CD4-positive, alpha-beta memory T cell (primary cell): ENCODE measurements at regions not wholly inside any gene's neighbourhood (a gene's known extent, or its start where the extent isn't known, plus 50 kb on each side); places are given as distances from the start of the nearest gene placed in this dataset.

ENCODE experiments used
- CTCF ChIA-PET: fragments of 350-600 bp; sonication (Branson Sonifier 250); formaldehyde crosslinking; loops from one replicate; lab custom pipeline; 2021; ENCODE audit warnings: inconsistent platforms; ENCODE audit not compliant: partially characterized antibody; lab: Charles Lee
- POLR2A ChIA-PET: fragments of 350-600 bp; sonication (Branson Sonifier 250); formaldehyde crosslinking; loops from one replicate; lab custom pipeline; 2021; ENCODE audit not compliant: partially characterized antibody; lab: Charles Lee
- DNase-seq, 5 donors: peaks; one replicate each; pipeline versions ENCODE4 v3.0.0 to v3.0.0-alpha.2; 2020 to 2022; ENCODE audit warnings: mixed read lengths in 1 of 5
- H3K27ac ChIP-seq: one replicate; pipeline ENCODE4 v1.7.0; 2013; ENCODE audit warnings: low read depth, low read length
- H3K27me3 ChIP-seq: 2 replicates; pipeline ENCODE4 v1.7.0; 2013; ENCODE audit warnings: mild to moderate bottlenecking, low read length, moderate library complexity; ENCODE audit not compliant: insufficient read depth
- H3K36me3 ChIP-seq: 2 replicates; pipeline ENCODE4 v1.7.0; 2013; ENCODE audit warnings: mild to moderate bottlenecking, low read length, moderate library complexity; ENCODE audit not compliant: insufficient read depth
- H3K4me1 ChIP-seq: 2 replicates; pipeline ENCODE4 v1.7.0; 2013; ENCODE audit warnings: mild to moderate bottlenecking, low read length, moderate library complexity; ENCODE audit not compliant: insufficient read depth
- H3K4me3 ChIP-seq, 2 donors: one replicate each; pipeline ENCODE4 v1.7.0; 2013; ENCODE audit warnings: low read length in 2 of 2, mild to moderate bottlenecking in 1 of 2
- H3K9me3 ChIP-seq, 2 donors: one replicate each; pipeline ENCODE4 v1.7.0; 2013; ENCODE audit warnings: low read length in 2 of 2, control low read depth in 1 of 2; ENCODE audit not compliant: control insufficient read depth in 1 of 2
- H3K27ac Mint-ChIP-seq, 7 donors: one replicate each; pipeline ENCODE4 v1.8.0; 2020 to 2021; ENCODE audit warnings: mixed read lengths in 7 of 7, mild to moderate bottlenecking in 6 of 7, inconsistent platforms in 3 of 7, moderate library complexity in 3 of 7
- H3K27me3 Mint-ChIP-seq, 2 donors: one replicate each; pipeline ENCODE4 v1.8.0; 2020 to 2021; ENCODE audit warnings: mixed read lengths in 2 of 2
- H3K36me3 Mint-ChIP-seq, 2 donors: one replicate each; pipeline ENCODE4 v1.8.0; 2020 to 2021; ENCODE audit warnings: mixed read lengths in 2 of 2, inconsistent platforms in 1 of 2, mild to moderate bottlenecking in 1 of 2
- H3K4me1 Mint-ChIP-seq, 4 donors: one replicate each; pipeline ENCODE4 v1.8.0; 2020 to 2021; ENCODE audit warnings: mixed read lengths in 4 of 4, mild to moderate bottlenecking in 1 of 4
- H3K4me3 Mint-ChIP-seq, 8 donors: one replicate each; pipeline ENCODE4 v1.8.0; 2020 to 2021; ENCODE audit warnings: mixed read lengths in 8 of 8, mild to moderate bottlenecking in 7 of 8, moderate library complexity in 6 of 8, inconsistent platforms in 3 of 8
- H3K9me3 Mint-ChIP-seq, 8 donors: one replicate each; pipeline ENCODE4 v1.8.0; 2020 to 2021; ENCODE audit warnings: mixed read lengths in 8 of 8, mild to moderate bottlenecking in 5 of 8, inconsistent platforms in 3 of 8, moderate library complexity in 1 of 8
- intact Hi-C: fragments of 100-400 bp; cut with micrococcal nuclease; formaldehyde crosslinking; loops from one replicate; pipeline ENCODE4 v1.15.1; 2023

DNA sequence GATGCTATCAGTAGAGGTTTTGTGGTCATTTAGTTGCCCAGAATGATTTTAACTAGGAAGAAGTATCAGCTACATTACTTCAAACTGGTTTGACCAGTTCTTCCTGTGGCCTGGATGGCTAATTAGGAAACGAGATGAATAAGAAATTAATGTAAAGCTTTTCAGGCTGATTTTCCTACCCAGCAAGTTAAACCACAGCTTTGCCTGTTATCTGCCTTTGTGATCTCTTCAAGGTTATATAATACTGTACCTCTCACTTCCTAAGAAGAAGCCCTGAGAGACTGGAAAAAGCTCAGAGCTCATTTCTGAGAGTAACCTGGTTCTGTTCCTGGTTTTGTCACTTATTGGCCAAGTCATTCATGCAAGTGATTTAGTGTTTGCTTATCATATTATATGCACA, 782.2 kb upstream of the GOLIM4 start:
- Mint-ChIP-seq H3K9me3 (peaks cover 0 to 3% (median under 1%) of the 10 kb centered on the region in 8 donors), H3K4me1 (peaks cover 0 to 1% (median under 1%) of the 10 kb centered on the region in 4 donors), H3K36me3 (no peaks in the 10 kb centered on the region), H3K4me3 (no peak overlapping the region), H3K27me3 (no peaks in the 10 kb centered on the region), H3K27ac (no peak overlapping the region)
- POLR2A ChIA-PET = no interaction called here
- H3K9me3 ChIP-seq = no peaks in the 10 kb centered on the region
- CTCF ChIA-PET = no interaction called here
- H3K27ac ChIP-seq = no peak overlapping the region
- no peak overlapping the region for H3K4me3 ChIP-seq
- H3K36me3 ChIP-seq = no peaks in the 10 kb centered on the region
- no peaks in the 10 kb centered on the region for H3K4me1 ChIP-seq
- H3K27me3 ChIP-seq = no peaks in the 10 kb centered on the region
- no peak for DNase-seq
- intact Hi-C loops = no loop called here

DNA sequence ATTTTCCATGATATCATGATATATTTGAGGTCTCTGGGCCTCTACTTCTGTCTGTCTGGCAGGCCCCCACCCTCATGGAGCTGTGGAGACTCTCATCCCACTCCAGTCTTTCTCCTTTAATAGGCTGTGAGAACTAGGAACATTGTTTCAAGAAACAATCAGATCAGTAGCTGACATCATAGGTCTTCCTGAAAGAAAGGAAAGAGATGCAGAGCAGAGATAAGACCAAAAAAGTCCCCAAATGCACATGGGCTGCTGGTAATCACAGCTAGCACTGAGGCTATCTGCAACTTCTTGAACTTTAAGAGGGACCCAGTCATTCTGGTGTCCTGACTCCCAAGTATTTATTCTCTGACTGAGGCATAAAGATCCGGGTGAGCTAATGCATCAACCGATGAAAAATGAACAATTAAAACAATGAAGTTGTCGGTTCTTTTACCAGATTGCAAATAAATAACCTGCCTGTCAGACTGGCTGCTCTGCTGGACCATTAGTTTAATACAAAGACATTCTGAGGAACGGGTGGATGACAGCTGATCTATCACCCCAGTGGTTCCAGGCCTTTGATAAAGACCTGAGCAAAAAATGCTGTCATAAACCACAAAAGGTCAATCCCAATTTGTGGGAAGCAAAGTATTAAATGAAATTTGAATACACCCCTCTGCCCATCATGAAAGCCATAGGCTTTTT, 780.8 kb upstream of the GOLIM4 start:
- H3K9me3 Mint-ChIP-seq = peaks cover 0 to 3% (median under 1%) of the 10 kb centered on the region in 8 donors
- Histone ChIP-seq H3K4me1 (no peaks in the 10 kb centered on the region), H3K36me3 (no peaks in the 10 kb centered on the region), H3K9me3 (no peaks in the 10 kb centered on the region), H3K27me3 (no peaks in the 10 kb centered on the region), H3K4me3 (no peak overlapping the region), H3K27ac (no peak overlapping the region)
- no peaks in the 10 kb centered on the region for H3K36me3 Mint-ChIP-seq
- no peak for DNase-seq
- POLR2A ChIA-PET = no interaction called here
- no peak overlapping the region for H3K4me3 Mint-ChIP-seq
- no peak overlapping the region for H3K27ac Mint-ChIP-seq
- H3K27me3 Mint-ChIP-seq = no peaks in the 10 kb centered on the region
- peaks cover 0 to 1% (median under 1%) of the 10 kb centered on the region in 4 donors for H3K4me1 Mint-ChIP-seq
- intact Hi-C loops = no loop called here
- CTCF ChIA-PET = interaction anchor here (1.1 kb wide), 1 partner anchor 13 kb away, joined by 3 read pairs; no protein-coding TSS in a partner anchor

DNA sequence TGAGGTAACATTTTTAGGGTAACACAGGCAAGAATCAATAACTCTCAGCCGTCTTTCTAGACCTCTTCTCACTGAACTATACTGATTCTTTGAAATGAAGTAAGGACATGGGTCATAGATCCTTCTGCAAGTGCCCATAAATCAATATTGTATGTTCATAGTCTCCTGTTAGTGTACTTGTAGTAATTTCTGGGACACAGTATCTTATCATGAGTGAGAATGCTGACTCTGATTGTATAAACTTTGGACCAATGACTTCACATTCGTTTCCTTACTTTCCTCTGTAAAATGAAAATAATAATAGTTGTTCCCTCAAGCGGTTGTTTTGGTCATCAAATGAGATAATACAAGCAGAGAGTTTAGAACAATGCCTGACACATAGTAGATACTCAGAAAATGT, 777.1 kb upstream of the GOLIM4 start:
- H3K9me3 ChIP-seq = no peaks in the 10 kb centered on the region
- Mint-ChIP-seq H3K27me3 (no peaks in the 10 kb centered on the region), H3K4me3 (no peak overlapping the region), H3K9me3 (peaks cover 0 to 3% (median 0%) of the 10 kb centered on the region in 8 donors), H3K27ac (no peak overlapping the region), H3K36me3 (no peaks in the 10 kb centered on the region), H3K4me1 (no peaks in the 10 kb centered on the region)
- no peaks in the 10 kb centered on the region for H3K27me3 ChIP-seq
- ChIA-PET POLR2A (no interaction called here), CTCF (no interaction called here)
- H3K4me3 ChIP-seq = no peak overlapping the region
- H3K4me1 ChIP-seq = no peaks in the 10 kb centered on the region
- no peaks in the 10 kb centered on the region for H3K36me3 ChIP-seq
- H3K27ac ChIP-seq = no peak overlapping the region
- intact Hi-C loops = no loop called here
- no peak for DNase-seq

DNA sequence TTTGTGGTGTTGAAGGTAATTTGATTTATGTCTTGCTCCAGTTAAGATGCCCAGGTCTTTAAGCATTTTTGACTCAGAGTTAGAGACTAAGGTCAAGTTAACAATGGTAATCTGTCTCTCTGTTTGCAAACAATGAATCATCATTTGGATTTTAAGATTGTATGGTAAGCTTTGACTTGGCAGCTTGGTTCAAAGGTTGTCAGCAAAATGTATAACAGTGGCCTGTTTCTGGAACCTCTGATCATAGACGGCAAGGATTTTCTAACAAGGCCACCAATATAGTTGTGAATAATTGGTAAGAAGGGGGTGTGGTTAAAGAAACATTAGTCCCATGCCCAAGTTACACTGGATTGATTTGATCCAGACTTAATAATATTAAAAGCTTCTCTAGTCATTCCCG, 775.2 kb upstream of the GOLIM4 start:
- ChIA-PET CTCF (no interaction called here), POLR2A (no interaction called here)
- H3K36me3 ChIP-seq = no peaks in the 10 kb centered on the region
- no peaks in the 10 kb centered on the region for H3K36me3 Mint-ChIP-seq
- no peak overlapping the region for H3K27ac Mint-ChIP-seq
- H3K4me1 Mint-ChIP-seq = no peaks in the 10 kb centered on the region
- peaks cover 0 to 3% (median 0%) of the 10 kb centered on the region in 8 donors for H3K9me3 Mint-ChIP-seq
- no peaks in the 10 kb centered on the region for H3K27me3 Mint-ChIP-seq
- no peak overlapping the region for H3K4me3 Mint-ChIP-seq
- no peaks in the 10 kb centered on the region for H3K27me3 ChIP-seq
- DNase-seq = no peak
- H3K27ac ChIP-seq = no peak overlapping the region
- H3K4me1 ChIP-seq = no peaks in the 10 kb centered on the region
- H3K4me3 ChIP-seq = no peak overlapping the region
- no peaks in the 10 kb centered on the region for H3K9me3 ChIP-seq
- intact Hi-C loops = no loop called here

GRCh38 chr3:168865022-168865551, 769.4 kb upstream of the GOLIM4 start:
- no peaks in the 10 kb centered on the region for H3K27me3 ChIP-seq
- Mint-ChIP-seq H3K4me1 (no peaks in the 10 kb centered on the region), H3K4me3 (no peak overlapping the region), H3K9me3 (peaks cover 0 to 2% (median 0%) of the 10 kb centered on the region in 8 donors), H3K36me3 (no peaks in the 10 kb centered on the region), H3K27ac (no peak overlapping the region), H3K27me3 (no peaks in the 10 kb centered on the region)
- H3K9me3 ChIP-seq = no peaks in the 10 kb centered on the region
- ChIA-PET CTCF (interaction anchor here (0.5 to 1.2 kb wide), 3 partner anchors 18 to 1177 kb away, joined by 3 to 5 read pairs (median 4); no protein-coding TSS in a partner anchor), POLR2A (no interaction called here)
- DNase-seq = no peak
- no peak overlapping the region for H3K4me3 ChIP-seq
- H3K27ac ChIP-seq = no peak overlapping the region
- no peaks in the 10 kb centered on the region for H3K36me3 ChIP-seq
- intact Hi-C loops = loop anchor here (10.0 kb wide), 1 partner anchor 880 kb away; no protein-coding TSS in a partner anchor
- H3K4me1 ChIP-seq = no peaks in the 10 kb centered on the region

DNA sequence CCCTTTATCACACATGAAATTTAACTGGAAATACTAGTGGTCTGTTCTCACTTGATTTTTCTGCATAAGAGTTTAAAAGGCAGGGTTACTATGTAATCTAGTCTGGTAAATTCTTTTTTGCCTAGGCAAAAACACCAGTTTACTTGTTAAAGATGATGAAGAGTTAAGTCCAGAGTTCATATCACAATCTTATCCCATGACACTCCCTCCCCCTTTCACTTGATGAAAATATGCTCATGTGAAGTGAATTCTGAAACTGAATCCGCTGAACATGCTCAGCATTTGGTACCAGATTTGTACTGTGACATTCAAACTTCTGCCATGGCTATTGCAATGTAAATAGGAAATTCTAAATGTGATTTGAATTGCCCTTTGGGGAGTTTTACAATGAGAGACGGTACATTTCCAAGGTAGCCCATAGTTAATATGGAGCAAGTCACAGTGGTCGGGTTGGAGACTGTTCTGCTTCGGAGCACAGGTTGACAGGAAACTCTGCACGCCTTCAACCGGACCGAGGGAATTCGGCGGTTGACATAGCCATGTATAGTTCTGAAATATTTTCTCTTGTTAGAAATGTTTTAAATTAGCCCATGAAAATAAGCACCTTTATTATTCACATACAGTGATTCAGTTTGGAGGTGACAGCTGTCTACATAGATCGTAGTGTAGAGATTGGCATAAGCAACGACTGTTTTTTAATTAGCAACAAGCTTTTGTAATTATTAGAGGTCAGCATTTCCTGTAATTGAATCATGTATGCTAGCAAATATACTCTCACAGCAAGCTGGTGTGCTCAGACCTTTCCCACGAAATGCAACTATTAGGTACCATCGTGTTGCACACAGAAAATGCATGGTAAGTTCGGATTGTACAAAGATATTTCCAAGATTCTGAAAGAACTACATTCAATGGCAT, 768.6 kb upstream of the GOLIM4 start:
- CTCF ChIA-PET = interaction anchor here (1.0 to 1.2 kb wide), 2 partner anchors 12 to 880 kb away, joined by 3 to 5 read pairs; no protein-coding TSS in a partner anchor

DNA sequence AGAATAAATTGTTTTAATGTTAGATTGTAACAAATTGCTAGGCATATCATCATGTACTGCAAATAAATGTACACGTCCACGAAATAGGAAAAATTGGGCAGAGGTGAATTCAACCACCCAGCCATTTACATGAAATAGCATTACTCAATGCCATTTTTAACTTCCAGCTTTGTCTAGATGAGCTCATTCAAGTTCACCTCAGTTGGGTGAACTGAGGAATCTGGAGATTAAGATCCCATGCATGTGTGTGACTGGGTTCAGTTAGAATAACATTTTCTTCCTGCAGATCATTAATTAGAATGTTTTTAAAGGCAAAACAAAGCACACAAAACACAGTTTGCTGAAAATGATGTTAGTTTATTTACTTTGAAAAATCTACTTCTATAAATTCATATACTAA, 767.8 kb upstream of the GOLIM4 start:
- H3K9me3 ChIP-seq = no peaks in the 10 kb centered on the region
- no peak for DNase-seq
- Mint-ChIP-seq H3K4me3 (no peak overlapping the region), H3K27ac (no peak overlapping the region), H3K9me3 (peaks cover 0 to 2% (median 0%) of the 10 kb centered on the region in 8 donors), H3K27me3 (no peaks in the 10 kb centered on the region), H3K4me1 (no peaks in the 10 kb centered on the region), H3K36me3 (no peaks in the 10 kb centered on the region)
- H3K4me3 ChIP-seq = no peak overlapping the region
- intact Hi-C loops = loop anchor here (10.0 kb wide), 1 partner anchor 881 kb away; no protein-coding TSS in a partner anchor
- CTCF ChIA-PET = interaction anchor here (1.0 kb wide), 1 partner anchor 13 kb away, joined by 3 read pairs; no protein-coding TSS in a partner anchor
- H3K4me1 ChIP-seq = no peaks in the 10 kb centered on the region
- no peaks in the 10 kb centered on the region for H3K36me3 ChIP-seq
- POLR2A ChIA-PET = no interaction called here
- H3K27me3 ChIP-seq = no peaks in the 10 kb centered on the region
- H3K27ac ChIP-seq = no peak overlapping the region

More for the DNA sequence above, 768.6 kb upstream of the GOLIM4 start:
- H3K27me3 Mint-ChIP-seq = no peaks in the 10 kb centered on the region
- H3K27ac ChIP-seq = no peak overlapping the region
- H3K9me3 Mint-ChIP-seq = peaks cover 0 to 2% (median 0%) of the 10 kb centered on the region in 8 donors
- no peaks in the 10 kb centered on the region for H3K36me3 Mint-ChIP-seq
- no peak overlapping the region for H3K27ac Mint-ChIP-seq
- no peak for DNase-seq
- no peak overlapping the region for H3K4me3 ChIP-seq
- H3K27me3 ChIP-seq = no peaks in the 10 kb centered on the region
- no peaks in the 10 kb centered on the region for H3K4me1 Mint-ChIP-seq
- H3K4me3 Mint-ChIP-seq = no peak overlapping the region
- no peaks in the 10 kb centered on the region for H3K9me3 ChIP-seq
- no peaks in the 10 kb centered on the region for H3K4me1 ChIP-seq
- intact Hi-C loops = loop anchor here (10.0 kb wide), 1 partner anchor 880 kb away; no protein-coding TSS in a partner anchor
- no peaks in the 10 kb centered on the region for H3K36me3 ChIP-seq
- POLR2A ChIA-PET = no interaction called here
